SK-N-SH (cell line): ENCODE measurements at regions not wholly inside any gene's neighbourhood (a gene's known extent, or its start where the extent isn't known, plus 50 kb on each side); places are given as distances from the start of the nearest gene placed in this dataset.

Experiments
- CTCF ChIP-seq: fragments of 200-600 bp; sonication (generic); IDR thresholded peaks from 2 replicates; pipeline ENCODE4 v1.6.1; 2017; ENCODE audit warnings: antibody characterized with exemption, mild to moderate bottlenecking, moderate library complexity
- EP300 ChIP-seq, 2 experiments: IDR thresholded peaks; 2 replicates each; pipeline versions ENCODE4 v1.4.0 to v1.6.1; 2012; ENCODE audit warnings: borderline replicate concordance in 1 of 2, low read depth in 1 of 2, low read length in 1 of 2
- GABPA ChIP-seq: IDR thresholded peaks from 2 replicates; pipeline ENCODE4 v1.4.0; 2012; ENCODE audit warnings: low read depth, mild to moderate bottlenecking
- JUND ChIP-seq: IDR thresholded peaks from 2 replicates; pipeline ENCODE4 v1.4.0; 2012
- NRF1 ChIP-seq: IDR thresholded peaks from 2 replicates; pipeline ENCODE4 v1.6.1; 2012; ENCODE audit warnings: low read depth, mild to moderate bottlenecking, low read length
- POLR2AphosphoS5 ChIP-seq: IDR thresholded peaks from 2 replicates; pipeline ENCODE4 v1.6.1; 2012; ENCODE audit warnings: low read depth, low read length
- RAD21 ChIP-seq: IDR thresholded peaks from 2 replicates; pipeline ENCODE4 v1.6.1; 2012; ENCODE audit warnings: mild to moderate bottlenecking, low read length
- RCOR1 ChIP-seq: fragments of 150-350 bp; IDR thresholded peaks from 2 replicates; pipeline ENCODE4 v1.6.1; 2017; ENCODE audit warnings: antibody characterized with exemption, low read length
- TCF12 ChIP-seq: IDR thresholded peaks from 2 replicates; pipeline ENCODE4 v1.4.0; 2012
- YY1 ChIP-seq: IDR thresholded peaks from 2 replicates; pipeline ENCODE4 v1.4.0; 2012; ENCODE audit warnings: low read depth, mild to moderate bottlenecking

GRCh38 chr18:46196627-46197243 lies 92.5 kb downstream of the HAUS1 start:
- TF ChIP-seq GABPA (no peak), CTCF (no peak), JUND (no peak), NRF1 (no peak), YY1 (no peak), RAD21 (no peak), POLR2AphosphoS5 (no peak), RCOR1 (no peak), EP300 (IDR thresholded peaks at IDR 0.05; ENCODE audit: borderline replicate concordance in 1 of 2, low read depth in 1 of 2, low read length in 1 of 2) (no peak), TCF12 (no peak)
